HepG2 (cell line): ENCODE measurements at regions not wholly inside any gene's neighbourhood (a gene's known extent, or its start where the extent isn't known, plus 50 kb on each side); places are given as distances from the start of the nearest gene placed in this dataset.

ENCODE experiments used
- ATAC-seq: fragments of 200-7000 bp; cut with Tn5 transposase; 3 replicates; pipeline ENCODE4 v1.9.1; 2020; ENCODE audit warnings: mild to moderate bottlenecking, moderate library complexity
- BruUV-seq: library from RNA; stranded (reverse); fragments of 400-500 nt; replicated peaks from 2 replicates; lab custom pipeline; 2021; lab: Mats Ljungman, UMichigan
- CTCF ChIA-PET: fragments of 300-600 bp; formaldehyde crosslinking; extraction: SDS; loops from one replicate; lab custom pipeline; 2021; ENCODE audit warnings: low total read pairs, inconsistent platforms, low intra/inter-chr PET ratio; lab: Yijun Ruan, JAX
- POLR2A ChIA-PET: fragments of 350-600 bp; sonication (Branson Sonifier 250); formaldehyde crosslinking; loops from one replicate; lab custom pipeline; 2020; ENCODE audit warnings: antibody characterized with exemption, inconsistent platforms; lab: Yijun Ruan, JAX
- DNase-seq: peaks from one replicate; pipeline ENCODE4 v3.0.0-alpha.2; 2015; ENCODE audit warnings: low spot score
- FAIRE-seq: peaks from 3 replicates; lab custom pipeline; 2011; peaks lifted over from hg19 to GRCh38; lab: Jason Lieb, UNC
- H2AFZ ChIP-seq: one replicate; pipeline ENCODE4 v1.6.1; 2011; ENCODE audit warnings: low read length, inconsistent platforms
- H3K27ac ChIP-seq: fragments of 300-600 bp; 3 replicates; pipeline ENCODE4 v1.8.0; 2011; ENCODE audit warnings: mixed run types, mild to moderate bottlenecking, mixed read lengths, low read length, inconsistent platforms; ENCODE audit not compliant: insufficient read depth; ENCODE audit errors: extremely low read length
- H3K27me3 ChIP-seq, 2 experiments: fragments of 200-600 bp in 1 of 2; 2 replicates in 1 of 2; 3 replicates in 1 of 2; pipeline versions ENCODE4 v1.6.0 to v1.8.0; 2011; ENCODE audit warnings: low read length in 2 of 2, mild to moderate bottlenecking in 2 of 2, moderate library complexity in 2 of 2, inconsistent platforms in 1 of 2; ENCODE audit not compliant: insufficient read depth in 2 of 2, control insufficient read depth in 1 of 2
- H3K36me3 ChIP-seq, 2 experiments: fragments of 200-600 bp in 1 of 2; replicated peaks in 1 of 2; 2 replicates in 1 of 2; 3 replicates in 1 of 2; pipeline versions ENCODE4 v1.5.1 to v1.8.0; 2011; ENCODE audit warnings: low read length in 2 of 2, inconsistent platforms in 1 of 2; ENCODE audit not compliant: insufficient read depth in 2 of 2, control insufficient read depth in 1 of 2
- H3K4me1 ChIP-seq: 2 replicates; pipeline ENCODE4 v1.5.1; 2012; ENCODE audit warnings: low read length, inconsistent platforms; ENCODE audit not compliant: insufficient read depth
- H3K4me2 ChIP-seq: 2 replicates; pipeline ENCODE4 v1.6.0; 2011; ENCODE audit warnings: low read depth, low read length, inconsistent platforms
- H3K4me3 ChIP-seq, 3 experiments: fragments of 200-600 bp in 1 of 3; sonication (generic), shearing (Covaris generic) in 1 of 3; replicated peaks in 1 of 3; 2 replicates each; pipeline ENCODE4 v1.5.1; 2011 to 2016; ENCODE audit warnings: low read length in 3 of 3, inconsistent platforms in 2 of 3, low read depth in 2 of 3, mild to moderate bottlenecking in 2 of 3, control low read depth in 1 of 3, mixed read lengths in 1 of 3; ENCODE audit not compliant: insufficient read depth in 1 of 3
- H3K79me2 ChIP-seq: one replicate; pipeline ENCODE4 v1.6.1; 2011; ENCODE audit warnings: low read length, inconsistent platforms; ENCODE audit not compliant: insufficient read depth
- H3K9ac ChIP-seq: 2 replicates; pipeline ENCODE4 v1.6.0; 2011; ENCODE audit warnings: mild to moderate bottlenecking, low read depth, low read length, inconsistent platforms; ENCODE audit not compliant: insufficient read depth
- H3K9me3 ChIP-seq: 2 replicates; pipeline ENCODE4 v1.5.1; 2012; ENCODE audit warnings: mild to moderate bottlenecking, low read length
- H4K20me1 ChIP-seq: 2 replicates; pipeline ENCODE4 v1.6.0; 2011; ENCODE audit warnings: inconsistent platforms, mild to moderate bottlenecking, low read length, moderate library complexity; ENCODE audit not compliant: insufficient read depth
- ATF1 ChIP-seq: IDR thresholded peaks from 2 replicates; pipeline ENCODE4 v1.6.1; 2016; ENCODE audit warnings: mild to moderate bottlenecking, control low read depth
- CREM ChIP-seq, 2 experiments: sonication (generic) in 1 of 2; formaldehyde crosslinking in 1 of 2; IDR thresholded peaks; 2 replicates each; pipeline versions ENCODE4 v1.4.0 to v1.6.1; 2016 to 2020; ENCODE audit warnings: antibody characterized with exemption in 1 of 2, mild to moderate bottlenecking in 1 of 2, missing genetic modification reagents in 1 of 2
- FOXK2 ChIP-seq: fragments of 450-650 bp; IDR thresholded peaks from 2 replicates; pipeline ENCODE4 v1.6.1; 2016
- FOXP4 ChIP-seq: sonication (generic); formaldehyde crosslinking; IDR thresholded peaks from 2 replicates; pipeline ENCODE4 v1.4.0; 2020; ENCODE audit warnings: missing genetic modification reagents
- GPN1 ChIP-seq: sonication (generic); formaldehyde crosslinking; IDR thresholded peaks from 2 replicates; pipeline ENCODE4 v1.5.1; 2020; ENCODE audit warnings: missing genetic modification reagents, borderline replicate concordance
- HDAC1 ChIP-seq: sonication (generic); formaldehyde crosslinking; IDR thresholded peaks from 2 replicates; pipeline ENCODE4 v1.5.1; 2020; ENCODE audit warnings: mild to moderate bottlenecking, missing genetic modification reagents
- NR2F6 ChIP-seq, 2 experiments: IDR thresholded peaks; 2 replicates each; pipeline ENCODE4 v1.6.1; 2016; ENCODE audit warnings: antibody characterized with exemption in 1 of 2, mild to moderate bottlenecking in 1 of 2
- PATZ1 ChIP-seq: sonication (generic); formaldehyde crosslinking; IDR thresholded peaks from 2 replicates; pipeline ENCODE4 v1.4.0; 2020; ENCODE audit warnings: missing genetic modification reagents
- REXO4 ChIP-seq: sonication (generic); formaldehyde crosslinking; IDR thresholded peaks from 2 replicates; pipeline ENCODE4 v1.8.0; 2022; ENCODE audit warnings: missing genetic modification reagents, mild to moderate bottlenecking, borderline replicate concordance
- U2AF1 ChIP-seq: fragments of 200-400 bp; formaldehyde crosslinking; optimal IDR thresholded peaks from 2 replicates; pipeline ENCODE3; 2017; ENCODE audit warnings: mild to moderate bottlenecking, low read depth, low read length
- ZBTB25 ChIP-seq: IDR thresholded peaks from 2 replicates; pipeline ENCODE4 v1.6.1; 2018; ENCODE audit warnings: missing genetic modification reagents
- ZNF609 ChIP-seq: sonication (generic); formaldehyde crosslinking; IDR thresholded peaks from 2 replicates; pipeline ENCODE4 v1.4.0; 2020; ENCODE audit warnings: mild to moderate bottlenecking, missing genetic modification reagents, borderline replicate concordance
- ZNF7 ChIP-seq: IDR thresholded peaks from 2 replicates; pipeline ENCODE4 v1.6.1; 2016; ENCODE audit warnings: missing biosample characterization, missing genetic modification reagents
- ZZZ3 ChIP-seq: sonication (generic); formaldehyde crosslinking; IDR thresholded peaks from 2 replicates; pipeline ENCODE4 v1.4.0; 2020; ENCODE audit warnings: missing genetic modification reagents, mild to moderate bottlenecking, borderline replicate concordance
- WGBS: methylation state at CpG from one replicate; pipeline ENCODE4 v1.1.6; 2017; ENCODE audit warnings: low lambda C conversion rate; 5-methylcytosine and 5-hydroxymethylcytosine counted together
- in situ Hi-C: cut with HindIII; loops from 2 replicates; pipeline ENCODE4 v1.10.0; 2017; ENCODE audit warnings: low pct_unique_long_range_greater_than_20kb; ENCODE audit not compliant: extremely low pct_ligation_motif_present
- intact Hi-C: fragments of 100-400 bp; cut with micrococcal nuclease; formaldehyde crosslinking; loops from one replicate; pipeline ENCODE4 v1.10.0; 2022; ENCODE audit not compliant: unreplicated experiment

- no peak overlapping the region for H3K4me2 ChIP-seq
- in situ Hi-C loops (no loop called here), intact Hi-C loops (no loop called here)
- no peaks in the 10 kb centered on the region for H3K9me3 ChIP-seq
- H3K9ac ChIP-seq = no peak overlapping the region
- no peaks in the 10 kb centered on the region for H3K36me3 ChIP-seq
- FAIRE-seq (peak; percentile 34), ATAC-seq (peak; percentile 72), DNase-seq (peak; percentile 81)
- POLR2A ChIA-PET = interaction anchor here (1.1 kb wide), 1 partner anchor 153 kb away, joined by 3 read pairs; no protein-coding TSS in a partner anchor
- BruUV-seq = no TSS peak
- no peak overlapping the region for H3K27ac ChIP-seq
- no peaks in the 10 kb centered on the region for H3K79me2 ChIP-seq
- CTCF ChIA-PET = no interaction called here
- 31% methylated on average over 8 of the region's 8 CpGs for WGBS
- peaks cover 32% of the 10 kb centered on the region for H3K4me1 ChIP-seq
- H4K20me1 ChIP-seq = no peaks in the 10 kb centered on the region
- H2AFZ ChIP-seq = no peak overlapping the region
- no peak overlapping the region for H3K4me3 ChIP-seq
- peaks cover 9 to 55% of the 10 kb centered on the region in 2 experiments; a peak in 4 of 5 replicates for H3K27me3 ChIP-seq
- TF ChIP-seq HDAC1 (CRISPR knock-in tag) (peak; percentile 27; the same call in 1 of the 2 replicates), GPN1 (no peak), ZNF7 (CRISPR knock-in tag) (no peak), ZBTB25 (CRISPR knock-in tag) (0 out of 2 replicates have a peak, but pooled peaks have one; percentile 32), ZNF609 (CRISPR knock-in tag) (peak; percentile 60; the same call in 1 of the 2 replicates), ZZZ3 (CRISPR knock-in tag) (no peak), U2AF1 (no peak), FOXP4 (CRISPR knock-in tag) (peak; percentile 57), REXO4 (CRISPR knock-in tag) (no peak), NR2F6 (IDR thresholded peaks at IDR 0.05) (peak; percentile 74), NR2F6 (CRISPR knock-in tag; IDR thresholded peaks at IDR 0.05) (peak; percentile 90), PATZ1 (CRISPR knock-in tag) (no peak), ATF1 (CRISPR knock-in tag) (no peak), FOXK2 (peak; percentile 41; the same call in 1 of the 2 replicates), CREM (IDR thresholded peaks at IDR 0.05) (0 out of 2 replicates have a peak, but pooled peaks have one; percentile 13), CREM (CRISPR knock-in tag; IDR thresholded peaks at IDR 0.05) (no peak)
These were observed 56.6 kb upstream of the CALM2 start for GRCh38 chr2:47232738-47233415.
